ENCODE measurements at regions not wholly inside any gene's neighbourhood (a gene's known extent, or its start where the extent isn't known, plus 50 kb on each side); places are given as distances from the start of the nearest gene placed in this dataset.

- TF ChIP-seq PBX2 (CRISPR knock-in tag; IDR thresholded peaks at IDR 0.05; ENCODE audit: low read depth) (no peak), PBX2 (tag; conservative IDR thresholded peaks at IDR 0.05; ENCODE audit: low read depth) (no peak), ZNF668 (CRISPR knock-in tag; IDR thresholded peaks at IDR 0.05) (no peak)
These were observed 246.1 kb downstream of the OR4C45 start (continued) for GRCh38 chr11:50278756-50279155.

- intact Hi-C loops (cut with micrococcal nuclease), result no loop called here
- Histone ChIP-seq H2AFZ (ENCODE audit: low read depth, low read length) (peak overlapping the region; percentile 51; the same call in 1 of the 2 replicates), H3K4me2 (ENCODE audit: insufficient read depth, low read length) (peak overlapping the region; percentile 63), H3K9me1 (ENCODE audit: control insufficient read depth, insufficient read depth, low read length) (no peaks in the 10 kb centered on the region), H3K4me3 (peak overlapping the region; percentile 55), H3K27ac (ENCODE audit: extremely low read depth, low read depth, low read length) (peak overlapping the region; percentile 77), H3K9me3 (replicated peaks; ENCODE audit: control insufficient read depth, insufficient read depth, low read depth, low read length) (no peaks in the 10 kb centered on the region), H3K4me1 (replicated peaks in 1 of 2; ENCODE audit: control insufficient read depth in 2 of 2, insufficient read depth in 2 of 2, low read length in 2 of 2) (peaks cover 0 to 7% of the 10 kb centered on the region in 2 experiments; a peak in 2 of 5 replicates), H3K79me2 (ENCODE audit: control insufficient read depth, insufficient read depth, low read length) (peaks cover 24% of the 10 kb centered on the region; the same call in 2 of the 3 replicates), H4K20me1 (replicated peaks; ENCODE audit: control insufficient read depth, insufficient read depth, low read length) (no peaks in the 10 kb centered on the region), H3K9ac (ENCODE audit: insufficient read depth in 1 of 2, low read depth in 2 of 2, low read length in 2 of 2) (peak overlapping the region; percentile 59 to 91), H3K27me3 (ENCODE audit: control insufficient read depth in 2 of 2, insufficient read depth in 2 of 2, low read length in 2 of 2) (no peaks in the 10 kb centered on the region), H3K36me3 (ENCODE audit: control insufficient read depth, insufficient read depth, low read length) (peaks cover 10% of the 10 kb centered on the region; the same call in 1 of the 3 replicates)
- DNase-seq (ENCODE audit: extremely low read depth in 1 of 4, low spot score in 3 of 4), result peak; percentile 74 to 85 (median 76)
- POLR2A ChIA-PET, result no interaction called here
- WGBS (ENCODE audit: insufficient coverage, low coverage, missing lambda C conversion rate), result 7% methylated on average over 40 of the region's 59 CpGs
- CTCF ChIA-PET (ENCODE audit: low intra/inter-chr PET ratio), result no interaction called here
- in situ Hi-C loops (cut with MboI), result no loop called here
- TSS peak; percentile 82 for BruUV-seq (replicated peaks)
- peak; percentile 97 for ATAC-seq
- peak; percentile 29 for FAIRE-seq
- peak; percentile 94 for TF ChIP-seq CREM (IDR thresholded peaks at IDR 0.05; ENCODE audit: low read depth)
- no peak for TF ChIP-seq MXI1 (IDR thresholded peaks at IDR 0.05; ENCODE audit: low read depth, low read length)
- peak; percentile 89 for TF ChIP-seq TFAP4 (CRISPR knock-in tag; IDR thresholded peaks at IDR 0.05; ENCODE audit: borderline replicate concordance)
- TF ChIP-seq ZNF395 (CRISPR knock-in tag; IDR thresholded peaks at IDR 0.05), result no peak
- no peak for TF ChIP-seq MYBL2 (IDR thresholded peaks at IDR 0.05; ENCODE audit: low read depth)
- TF ChIP-seq MYBL2 (CRISPR knock-in tag; IDR thresholded peaks at IDR 0.05; ENCODE audit: borderline replicate concordance), result no peak
- no peak for TF ChIP-seq ARID3A (IDR thresholded peaks at IDR 0.05; ENCODE audit: borderline replicate concordance, low read depth, low read length)
These were observed 265.7 kb downstream of the OR4C45 start for GRCh38 chr11:50298182-50298988.
